GM23248 (cell line): ENCODE measurements at regions not wholly inside any gene's neighbourhood (a gene's known extent, or its start where the extent isn't known, plus 50 kb on each side); places are given as distances from the start of the nearest gene placed in this dataset.

Experiments
- EZH2 ChIP-seq: fragments of 200-600 bp; sonication (generic); IDR thresholded peaks from 2 replicates; pipeline ENCODE4 v1.6.1; 2018; ENCODE audit warnings: antibody characterized with exemption, mild to moderate bottlenecking; ENCODE audit not compliant: insufficient read depth, poor library complexity, severe bottlenecking
- EZH2phosphoT487 ChIP-seq: fragments of 200-600 bp; sonication (generic); IDR thresholded peaks from 2 replicates; pipeline ENCODE4 v1.6.1; 2018; ENCODE audit warnings: antibody characterized with exemption, moderate library complexity, mild to moderate bottlenecking, low read depth; ENCODE audit not compliant: insufficient read depth

- TF ChIP-seq EZH2 (no peak), EZH2phosphoT487 (no peak)
These were observed 67.2 kb upstream of the CD180 start for GRCh38 chr5:67263656-67264408.
